ENCODE measurements at regions not wholly inside any gene's neighbourhood (a gene's known extent, or its start where the extent isn't known, plus 50 kb on each side); places are given as distances from the start of the nearest gene placed in this dataset.

- no peak overlapping the region for H3K4me3 ChIP-seq (replicated peaks; ENCODE audit: low read depth, low read length)
- no peak for DNase-seq (ENCODE audit: extremely low read depth, low read depth)
- TF ChIP-seq CTCF (IDR thresholded peaks at IDR 0.05; ENCODE audit: low read depth, low read length, missing control alignments), result no peak
Observed at GRCh38 chr4:134666640-134667039, 465.1 kb upstream of the PABPC4L start.

GRCh38 chr4:134665429-134665828, 463.8 kb upstream of the PABPC4L start:
- TF ChIP-seq CTCF (IDR thresholded peaks at IDR 0.05; ENCODE audit: low read depth, low read length, missing control alignments), result no peak
- DNase-seq (ENCODE audit: extremely low read depth, low read depth), result no peak
- no peak overlapping the region for H3K4me3 ChIP-seq (replicated peaks; ENCODE audit: low read depth, low read length)

GRCh38 chr4:134663742-134664141, 462.2 kb upstream of the PABPC4L start:
- TF ChIP-seq CTCF (IDR thresholded peaks at IDR 0.05; ENCODE audit: low read depth, low read length, missing control alignments), result no peak
- H3K4me3 ChIP-seq (replicated peaks; ENCODE audit: low read depth, low read length), result no peak overlapping the region
- DNase-seq (ENCODE audit: extremely low read depth, low read depth), result no peak

GRCh38 chr4:134650461-134650860, 448.9 kb upstream of the PABPC4L start:
- TF ChIP-seq CTCF (IDR thresholded peaks at IDR 0.05; ENCODE audit: low read depth, low read length, missing control alignments), result no peak
- DNase-seq (ENCODE audit: extremely low read depth, low read depth), result no peak
- H3K4me3 ChIP-seq (replicated peaks; ENCODE audit: low read depth, low read length), result no peak overlapping the region

GRCh38 chr4:134645778-134646177, 444.2 kb upstream of the PABPC4L start:
- no peak overlapping the region for H3K4me3 ChIP-seq (replicated peaks; ENCODE audit: low read depth, low read length)
- DNase-seq (ENCODE audit: extremely low read depth, low read depth), result no peak
- TF ChIP-seq CTCF (IDR thresholded peaks at IDR 0.05; ENCODE audit: low read depth, low read length, missing control alignments), result no peak

DNA sequence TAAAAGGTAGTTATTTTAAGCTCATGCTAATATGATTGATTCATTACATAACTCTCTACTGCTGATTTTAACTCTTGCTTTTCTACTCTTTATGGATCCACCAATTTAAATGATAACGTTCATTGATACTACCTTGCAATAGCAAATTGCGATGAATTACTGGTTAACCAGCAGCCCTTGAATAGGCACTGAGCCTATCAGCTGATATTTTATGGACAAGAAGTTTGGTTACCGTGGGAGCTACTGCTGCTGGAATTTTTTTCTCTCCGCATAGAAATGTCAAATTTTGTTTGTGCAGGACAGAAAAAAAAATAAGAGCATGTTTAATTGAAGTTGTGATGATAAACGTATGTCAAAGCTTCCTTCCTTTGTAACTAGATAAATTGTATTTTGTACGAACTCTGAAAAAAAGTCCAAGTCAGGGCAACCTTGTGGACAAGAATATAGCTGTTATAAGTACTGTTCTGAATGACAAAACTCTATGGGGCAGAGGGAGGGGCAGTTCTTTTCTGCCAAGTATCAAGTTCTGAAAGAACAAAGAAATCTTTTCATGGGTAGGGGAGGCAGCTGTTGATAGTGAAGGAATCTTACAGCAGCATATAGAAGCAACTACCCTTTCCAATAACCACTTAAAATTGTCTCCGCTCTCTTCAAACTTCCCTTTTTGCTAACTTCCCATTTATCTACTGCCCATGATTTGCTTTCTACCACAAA, 434.9 kb upstream of the PABPC4L start:
- no peak for TF ChIP-seq CTCF (IDR thresholded peaks at IDR 0.05; ENCODE audit: low read depth, low read length, missing control alignments)
- no peak overlapping the region for H3K4me3 ChIP-seq (replicated peaks; ENCODE audit: low read depth, low read length)
- no peak for DNase-seq (ENCODE audit: extremely low read depth, low read depth)

DNA sequence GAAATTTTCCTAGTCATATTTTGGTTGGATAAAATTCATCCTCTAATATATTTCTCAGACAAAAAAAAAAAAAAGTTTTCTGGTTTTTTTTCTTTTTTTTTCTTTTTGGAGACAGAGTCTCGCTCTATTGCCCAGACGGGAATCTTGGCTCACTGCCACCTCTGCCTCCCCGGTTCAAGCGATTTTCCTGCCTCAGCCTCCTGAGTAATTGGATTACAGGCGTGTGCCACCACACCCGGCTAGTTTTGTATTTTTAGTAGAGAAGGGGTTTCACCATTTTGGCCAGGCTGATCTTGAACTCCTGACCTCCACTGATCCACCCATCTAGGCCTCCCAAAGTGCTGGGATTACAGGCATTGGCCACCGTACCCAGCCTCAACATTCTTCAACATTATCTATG, 432.7 kb upstream of the PABPC4L start:
- no peak overlapping the region for H3K4me3 ChIP-seq (replicated peaks; ENCODE audit: low read depth, low read length)
- no peak for TF ChIP-seq CTCF (IDR thresholded peaks at IDR 0.05; ENCODE audit: low read depth, low read length, missing control alignments)
- DNase-seq (ENCODE audit: extremely low read depth, low read depth), result no peak

Measured in HFF-Myc (cell line).